HG03432 (cell line): ENCODE measurements at regions not wholly inside any gene's neighbourhood (a gene's known extent, or its start where the extent isn't known, plus 50 kb on each side); places are given as distances from the start of the nearest gene placed in this dataset.
"Not testable (repeated sequence)": the region's sequence is repeated elsewhere in the genome, so short reads cannot be mapped to it uniquely, and the experiment has no call there.

Source experiments
- ATAC-seq: cut with Tn5 transposase; IDR thresholded peaks from one replicate; pipeline ENCODE4 v1.9.1; 2021; ENCODE audit warnings: mild to moderate bottlenecking, moderate library complexity; ENCODE audit not compliant: unreplicated experiment

DNA sequence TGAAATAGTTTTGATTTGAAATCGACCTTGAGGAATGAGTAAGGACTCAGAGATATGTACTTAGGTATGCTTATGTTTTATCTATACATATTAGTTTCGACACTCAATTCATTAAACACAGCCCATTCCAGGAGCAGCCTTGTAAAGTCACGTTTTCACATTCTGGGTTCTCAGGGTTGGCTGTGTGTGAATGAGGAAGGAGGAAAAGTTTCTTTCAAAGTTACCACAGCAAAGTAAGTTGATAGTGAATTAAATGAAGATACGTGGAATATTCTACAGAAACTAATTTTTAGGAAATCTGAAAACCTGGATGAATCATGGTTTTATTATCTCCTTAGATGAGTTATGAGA lies 133.5 kb downstream of the C3orf38 start:
- no peak for ATAC-seq

DNA sequence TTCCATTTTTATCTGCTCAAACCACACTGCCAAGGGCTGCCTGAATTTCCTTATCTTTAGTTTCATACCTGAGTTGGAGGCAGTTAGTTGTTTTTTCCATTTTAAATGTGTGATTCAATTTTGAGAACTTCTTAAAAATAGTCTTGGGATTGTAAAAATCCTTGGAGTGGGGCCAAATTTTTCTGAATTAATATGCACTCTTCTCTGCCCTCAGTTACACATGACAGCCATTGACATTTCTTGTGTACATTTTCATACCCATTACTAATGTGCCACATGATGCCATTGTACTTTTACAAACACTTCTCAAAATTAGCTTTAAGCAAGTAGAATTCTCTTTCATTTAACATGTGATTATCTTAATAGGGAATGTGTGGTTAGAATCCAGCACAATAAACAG lies 141.7 kb downstream of the C3orf38 start:
- no peak for ATAC-seq

DNA sequence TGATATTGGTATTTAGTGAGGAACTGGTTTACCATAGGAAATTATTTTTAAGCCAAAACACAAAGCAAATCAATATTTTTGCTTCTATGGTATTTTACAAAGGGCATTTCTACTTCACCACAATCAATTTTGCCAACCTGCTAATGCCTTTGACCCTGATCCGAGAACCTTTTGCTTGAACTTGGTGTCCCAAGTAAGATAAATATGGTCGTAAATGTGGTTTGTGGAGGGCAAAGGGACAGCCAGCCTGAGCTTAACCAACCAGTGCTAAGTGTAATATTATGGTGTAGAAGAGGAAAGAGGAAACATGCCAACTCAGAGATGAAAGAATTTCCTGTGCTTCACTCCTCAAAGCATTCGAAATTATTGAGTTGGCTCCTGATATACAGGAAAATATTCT lies 148.4 kb downstream of the C3orf38 start:
- ATAC-seq: no peak

DNA sequence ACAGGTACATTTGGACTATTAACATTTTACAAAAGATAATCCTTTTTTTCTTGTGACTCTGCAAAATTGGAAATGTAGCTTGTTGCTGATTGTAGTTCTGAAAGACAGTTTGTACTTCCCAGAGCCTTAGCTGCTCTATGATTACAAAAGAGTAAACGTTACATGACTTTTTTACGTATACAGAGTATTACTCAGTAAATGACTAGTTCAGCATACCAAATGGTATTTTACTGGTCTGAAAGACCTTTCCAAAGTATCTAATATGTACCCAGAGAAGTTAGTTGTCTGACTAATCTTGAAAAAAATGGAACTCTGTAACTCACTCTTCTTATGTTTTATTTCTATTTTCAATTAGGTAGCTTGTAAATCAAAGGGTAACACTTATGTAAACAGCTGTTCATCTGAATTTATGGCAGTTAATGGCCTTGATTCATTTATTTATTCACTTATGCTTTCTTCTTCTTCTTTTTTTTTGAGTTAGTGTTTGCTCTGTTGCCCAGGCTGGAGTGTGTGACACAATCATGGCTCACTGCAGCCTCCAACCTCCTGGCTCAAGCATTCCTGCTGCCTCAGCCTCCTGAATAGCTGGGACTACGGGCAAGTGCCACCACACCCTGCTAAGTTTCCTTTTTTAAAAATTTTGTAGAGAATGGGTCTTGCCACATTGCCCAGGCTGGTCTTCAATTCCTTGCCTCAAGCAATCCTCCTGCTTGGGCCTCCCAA lies 151.7 kb downstream of the C3orf38 start:
- ATAC-seq: no peak

DNA sequence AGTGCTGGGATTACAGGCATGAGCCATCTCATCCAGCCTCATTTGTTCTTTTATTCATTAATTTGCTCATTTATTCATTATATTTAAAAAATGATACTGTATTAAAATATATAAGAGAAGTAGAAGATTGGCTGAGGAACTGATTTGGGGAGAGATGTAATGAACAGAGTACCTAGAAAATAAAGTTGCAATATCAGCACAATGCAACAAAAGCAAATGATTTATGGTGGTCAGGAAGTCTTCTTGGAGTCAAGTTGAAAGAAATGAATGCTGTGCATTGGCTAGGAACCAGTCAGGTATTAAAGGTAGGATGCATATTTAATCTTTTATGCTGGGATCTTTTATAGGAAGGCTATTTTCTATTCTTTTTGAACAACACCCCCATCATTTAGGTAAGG lies 152.2 kb downstream of the C3orf38 start:
- ATAC-seq: no peak

DNA sequence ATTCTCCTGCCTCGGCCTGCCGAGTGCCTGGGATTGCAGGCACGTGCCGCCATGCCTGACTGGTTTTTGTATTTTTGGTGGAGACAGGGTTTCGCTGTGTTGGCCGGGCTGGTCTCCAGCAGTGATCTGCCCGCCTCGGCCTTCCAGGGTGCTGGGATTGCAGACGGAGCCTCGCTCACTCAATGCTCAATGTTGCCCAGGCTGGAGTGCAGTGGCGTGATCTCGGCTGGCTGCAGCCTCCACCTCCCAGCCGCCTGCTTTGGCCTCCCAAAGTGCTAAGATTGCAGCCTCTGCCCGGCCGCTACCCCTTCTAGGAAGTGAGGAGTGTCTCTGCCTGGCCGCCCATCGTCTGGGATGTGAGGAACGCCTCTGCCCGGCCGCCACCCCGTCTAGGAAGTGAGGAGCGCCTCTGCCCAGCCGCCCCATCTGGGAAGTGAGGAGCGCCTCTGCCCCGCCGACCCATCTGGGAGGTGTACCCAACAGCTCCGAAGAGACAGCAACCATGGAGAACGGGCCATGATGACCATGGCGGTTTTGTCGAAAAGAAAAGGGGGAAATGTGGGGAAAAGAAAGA lies 153.7 kb downstream of the C3orf38 start:
- ATAC-seq: not testable (repeated sequence)

DNA sequence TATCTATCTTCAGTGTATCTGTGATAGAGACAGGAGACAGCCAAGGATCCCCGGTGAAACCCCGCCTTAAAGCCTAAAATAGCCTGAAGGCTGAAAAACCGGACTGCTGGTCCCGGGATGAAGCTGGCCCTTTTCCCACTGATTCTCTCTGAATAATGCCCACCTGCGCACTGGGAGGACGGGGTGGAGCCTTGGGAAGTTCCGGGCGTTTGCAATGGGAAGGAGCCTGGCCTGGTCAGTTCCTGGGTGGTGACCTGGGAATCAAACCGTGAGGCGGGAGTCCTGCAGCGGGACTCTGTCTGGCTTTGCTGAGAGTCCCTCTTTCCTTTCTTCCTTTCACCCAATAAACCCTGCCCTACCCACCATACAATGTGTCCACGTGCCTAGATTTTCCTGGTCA lies 157.9 kb downstream of the C3orf38 start:
- ATAC-seq: no peak

DNA sequence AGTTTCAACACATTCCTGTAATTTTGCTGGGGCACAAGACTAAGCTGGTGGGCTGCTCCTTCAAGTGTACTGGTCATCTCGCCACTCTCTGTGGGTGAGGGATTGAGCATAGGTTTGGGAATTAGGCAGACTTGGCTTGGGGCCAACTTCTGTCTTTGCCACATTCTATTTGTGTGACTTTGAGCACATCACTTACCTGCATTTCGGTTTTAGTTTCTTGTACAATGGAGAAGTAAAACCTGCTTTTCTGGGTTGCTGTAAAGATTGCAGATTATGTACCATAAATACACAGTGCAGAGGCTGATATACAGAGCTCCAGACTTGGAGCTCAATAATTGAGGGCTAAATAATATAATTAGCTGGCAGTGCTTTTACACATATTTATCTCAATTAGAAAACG lies 162.1 kb downstream of the C3orf38 start:
- ATAC-seq: peak; percentile 78

DNA sequence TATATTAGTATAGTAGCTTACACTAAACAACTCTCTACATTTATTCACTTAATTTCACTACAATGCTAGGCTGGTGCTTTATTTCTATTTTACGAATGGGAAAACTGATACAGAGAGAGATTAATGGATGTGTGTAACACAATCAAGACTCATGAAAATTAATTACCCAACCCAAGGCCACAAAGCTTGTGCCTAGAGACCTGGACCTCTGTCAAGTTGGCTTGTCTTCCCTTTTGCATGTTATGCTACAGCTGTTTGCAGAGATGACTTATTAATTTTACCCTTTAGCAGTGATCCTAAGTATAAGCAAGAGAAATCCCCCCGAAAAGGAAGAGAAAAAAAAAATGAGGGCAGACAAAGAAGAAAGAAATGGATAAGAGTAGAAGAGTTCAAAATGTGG lies 162.5 kb downstream of the C3orf38 start:
- no peak for ATAC-seq

DNA sequence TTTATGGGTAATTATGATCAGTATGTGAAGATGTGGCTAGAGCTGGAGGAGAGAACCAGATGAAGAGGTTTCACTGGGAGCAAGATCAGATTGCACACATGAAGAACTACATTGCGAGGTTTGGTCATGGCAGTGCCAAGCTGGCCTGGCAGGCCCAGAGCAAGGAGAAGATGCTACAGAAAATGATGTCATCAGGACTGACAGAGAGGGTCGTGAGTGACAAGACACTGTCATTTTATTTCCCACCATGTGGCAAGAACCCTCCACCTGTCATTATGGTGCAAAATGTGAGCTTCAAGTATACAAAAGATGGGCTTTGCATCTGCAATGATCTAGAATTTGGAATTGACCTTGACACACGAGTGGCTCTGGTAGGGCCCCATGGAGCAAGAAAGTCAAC lies 168.3 kb downstream of the C3orf38 start:
- no peak for ATAC-seq

DNA sequence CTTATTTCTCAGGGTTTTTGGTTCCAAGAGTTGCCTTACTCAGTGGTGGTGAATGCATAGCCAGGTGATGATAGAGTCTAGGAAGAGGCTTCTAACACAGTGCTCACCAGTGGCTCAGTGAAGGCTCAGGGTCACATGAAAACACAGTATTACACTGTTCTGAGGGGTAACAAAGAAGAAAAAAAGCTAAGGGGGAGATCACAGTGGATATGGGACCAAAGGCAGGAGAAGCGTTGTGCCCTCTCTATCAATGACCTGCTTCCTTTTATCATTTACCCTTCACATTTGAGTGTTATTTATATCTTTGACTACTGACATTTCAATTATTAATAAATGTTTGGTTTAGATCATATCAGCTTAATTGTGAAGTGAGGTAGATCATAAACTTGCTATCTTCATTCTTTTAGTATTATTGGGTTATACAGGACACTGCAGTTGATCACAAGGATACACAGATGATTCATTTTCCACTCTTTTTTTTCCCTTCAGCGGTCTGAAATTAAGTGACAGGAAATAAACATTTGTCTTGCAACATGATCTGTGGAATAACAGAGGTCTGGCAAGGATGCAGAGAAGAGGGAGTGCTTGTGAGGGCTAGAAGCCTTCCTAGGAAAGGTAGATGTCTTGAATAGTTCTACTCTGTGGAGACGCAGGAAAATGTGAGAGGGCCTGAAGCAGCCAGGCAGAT lies 171.7 kb downstream of the C3orf38 start:
- ATAC-seq: no peak

DNA sequence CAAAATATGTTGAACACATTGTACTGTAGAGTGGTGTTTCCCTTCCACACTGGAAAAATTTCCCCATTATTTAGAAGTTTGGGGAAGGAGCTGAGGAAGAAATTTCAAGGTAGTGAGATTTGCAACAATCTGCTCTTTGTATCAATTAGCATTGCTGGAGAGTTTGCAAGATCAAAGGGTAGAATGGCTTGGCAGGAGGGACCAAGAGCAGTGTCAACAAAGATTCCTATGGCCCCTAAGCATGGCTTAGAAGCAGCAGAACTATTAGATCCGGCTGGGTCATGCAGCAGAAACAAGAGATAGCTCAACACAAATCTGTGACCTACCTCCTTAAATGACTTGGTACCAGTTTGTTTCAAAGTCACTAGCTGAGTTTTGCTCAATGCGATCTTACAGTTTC lies 175.0 kb downstream of the C3orf38 start:
- no peak for ATAC-seq

DNA sequence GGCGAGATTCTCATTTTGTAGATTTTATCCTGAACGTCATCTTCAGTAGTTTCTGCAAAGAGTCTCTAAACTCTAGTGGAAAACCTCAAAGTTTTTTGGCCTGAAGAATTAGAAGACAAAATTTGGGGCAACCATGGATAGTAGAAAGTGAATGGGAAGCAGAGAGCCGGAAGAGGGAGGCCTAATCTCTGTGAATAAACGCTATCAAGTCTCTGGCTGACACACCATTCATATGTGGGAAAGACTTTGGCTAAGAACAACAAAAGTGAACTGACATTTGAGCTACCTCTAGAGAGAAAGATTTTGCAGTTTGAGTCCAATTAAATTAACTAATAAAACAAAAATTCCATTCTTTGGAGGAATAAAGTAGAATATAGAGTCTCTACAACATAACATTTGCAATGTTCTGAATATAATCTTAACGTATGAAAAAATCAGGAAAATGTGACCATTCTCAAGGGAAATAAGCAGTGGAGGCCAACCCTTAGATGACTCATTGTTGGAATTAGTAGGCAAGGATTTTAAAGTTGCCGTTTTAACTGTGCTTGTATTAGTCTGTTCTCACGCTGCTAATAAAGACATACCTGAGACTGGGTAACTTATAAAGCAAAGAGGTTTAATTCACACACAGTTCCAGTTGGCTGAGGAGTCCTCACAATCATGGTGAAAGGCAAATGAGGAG lies 184.6 kb downstream of the C3orf38 start:
- no peak for ATAC-seq

DNA sequence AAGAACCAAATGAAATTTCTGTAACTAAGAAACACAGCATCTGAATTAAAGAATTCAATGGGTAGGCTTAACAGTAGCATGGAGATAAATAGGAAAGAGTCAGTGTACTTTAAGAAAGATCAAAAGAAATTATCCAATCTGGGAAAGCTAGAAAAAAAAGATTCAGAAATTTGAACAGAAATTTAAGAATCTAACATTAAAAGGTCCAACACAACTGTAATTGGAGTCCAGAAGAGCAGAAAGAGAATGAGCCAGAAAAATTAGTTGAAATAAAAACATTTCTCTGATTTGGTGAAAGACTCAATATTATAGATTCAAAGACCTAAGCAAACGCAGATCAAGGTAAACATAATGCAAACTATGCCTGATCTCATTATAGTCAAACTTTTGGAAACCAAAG lies 187.1 kb downstream of the C3orf38 start:
- no peak for ATAC-seq

DNA sequence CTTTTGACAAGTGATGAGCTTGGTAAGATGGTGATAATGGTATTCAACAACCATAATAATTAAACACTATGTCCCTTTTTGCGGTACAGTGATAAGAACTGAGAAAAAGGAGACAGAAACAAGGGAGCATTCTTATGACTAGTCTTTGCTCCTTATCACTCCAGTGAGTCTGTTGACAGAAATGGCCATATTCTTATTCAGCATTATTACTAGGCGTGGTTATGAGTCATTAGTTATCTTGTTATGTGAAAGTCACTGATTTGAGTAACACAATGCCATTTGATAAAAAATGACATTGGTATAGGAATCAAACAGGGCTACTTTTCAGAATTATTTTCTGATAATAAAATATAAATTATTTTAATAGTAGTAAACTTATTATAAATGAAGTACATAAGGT lies 193.5 kb downstream of the C3orf38 start:
- ATAC-seq: no peak

DNA sequence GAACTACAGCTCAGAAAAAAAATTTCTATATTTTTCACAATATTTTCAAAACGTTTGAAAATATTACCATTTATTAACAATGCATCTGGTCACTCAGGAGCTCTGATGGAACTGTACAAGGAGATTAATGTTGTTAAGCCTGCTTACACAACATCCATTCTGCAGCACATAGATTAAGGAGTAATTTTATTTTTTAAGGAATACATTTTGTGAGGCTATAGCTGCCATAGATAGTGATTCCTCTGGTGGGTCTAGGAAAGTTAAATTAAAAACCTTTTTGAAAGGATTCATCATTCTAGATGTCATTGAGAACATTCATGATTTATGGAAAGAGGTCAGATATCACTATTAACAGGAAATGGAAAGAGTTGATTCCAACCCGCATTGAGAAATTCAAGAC lies 196.9 kb downstream of the C3orf38 start:
- ATAC-seq: no peak

DNA sequence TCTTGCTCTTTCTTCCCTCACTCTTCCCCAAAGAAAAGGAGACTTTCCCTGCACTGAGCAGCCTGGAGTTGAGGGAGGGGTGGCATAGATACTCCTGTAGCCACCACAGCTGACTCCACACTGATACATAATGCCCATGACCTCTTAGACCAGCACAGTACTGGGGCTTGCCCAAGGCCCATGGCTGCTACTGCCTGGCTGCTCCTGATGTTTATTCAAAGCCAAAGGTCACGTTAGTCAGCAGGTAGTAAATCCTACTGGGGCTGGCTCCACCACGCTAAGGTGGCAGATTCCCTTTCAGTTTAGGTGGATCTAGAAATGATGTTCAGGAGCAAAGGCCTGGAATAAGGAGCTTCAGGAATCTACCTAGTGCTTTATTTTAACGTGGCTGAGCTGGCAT lies 212.7 kb downstream of the C3orf38 start:
- ATAC-seq: no peak

DNA sequence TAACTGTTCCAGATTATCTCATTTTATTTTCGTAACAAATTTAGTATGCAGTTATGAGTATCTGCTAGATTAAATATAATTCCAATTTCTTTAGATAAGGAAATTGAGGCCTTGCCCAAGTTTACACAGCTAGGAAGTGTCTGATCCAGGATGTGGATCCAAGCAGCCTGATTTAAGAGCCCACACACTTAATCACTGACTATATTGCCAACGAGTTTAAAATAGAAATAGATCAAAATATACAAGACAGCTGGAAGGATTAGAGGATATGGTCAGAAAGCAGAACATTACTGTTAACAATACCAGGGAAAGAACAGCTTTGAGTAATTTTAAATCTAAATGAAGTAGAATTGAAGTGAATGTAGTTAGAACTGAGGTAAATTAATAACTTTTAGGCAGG lies 215.2 kb downstream of the C3orf38 start:
- no peak for ATAC-seq

DNA sequence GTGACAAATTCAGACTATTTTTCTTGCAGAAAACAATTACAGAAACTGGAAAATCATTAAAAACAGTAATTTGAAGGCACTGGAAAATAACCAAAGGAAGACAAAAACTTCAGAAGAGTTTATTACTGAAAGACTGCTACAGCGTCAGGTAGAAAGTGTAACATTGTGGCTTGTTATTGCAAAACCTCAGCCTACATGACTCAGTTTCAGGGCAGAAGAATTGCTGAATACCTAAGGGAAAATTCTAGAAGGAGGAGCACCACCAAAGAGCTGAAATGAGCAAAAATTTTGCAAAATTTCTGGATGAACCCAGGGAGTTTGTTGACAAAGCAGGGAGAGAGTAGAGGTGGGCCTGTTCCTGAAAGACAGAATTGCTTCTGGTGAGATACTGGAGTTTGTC lies 219.6 kb downstream of the C3orf38 start:
- ATAC-seq: no peak

DNA sequence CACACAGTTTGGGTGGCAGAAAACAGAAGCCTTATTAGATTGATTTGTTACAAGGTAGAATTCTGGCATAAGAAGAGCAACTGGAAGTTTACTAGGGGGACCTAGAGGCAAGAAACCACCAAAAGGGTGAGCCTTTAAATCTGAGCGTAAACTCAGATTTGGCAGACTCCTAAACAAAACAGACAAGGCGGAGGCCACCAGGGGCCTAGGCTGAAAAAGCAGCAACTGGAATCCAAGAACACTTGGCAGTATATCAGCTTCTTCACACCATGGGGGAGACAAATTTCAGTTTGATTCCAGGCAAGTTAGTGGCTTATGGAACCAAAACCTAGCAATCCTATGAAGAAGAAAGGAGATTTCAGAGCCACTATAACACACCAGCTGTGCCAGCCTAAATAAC lies 220.0 kb downstream of the C3orf38 start:
- ATAC-seq: no peak

DNA sequence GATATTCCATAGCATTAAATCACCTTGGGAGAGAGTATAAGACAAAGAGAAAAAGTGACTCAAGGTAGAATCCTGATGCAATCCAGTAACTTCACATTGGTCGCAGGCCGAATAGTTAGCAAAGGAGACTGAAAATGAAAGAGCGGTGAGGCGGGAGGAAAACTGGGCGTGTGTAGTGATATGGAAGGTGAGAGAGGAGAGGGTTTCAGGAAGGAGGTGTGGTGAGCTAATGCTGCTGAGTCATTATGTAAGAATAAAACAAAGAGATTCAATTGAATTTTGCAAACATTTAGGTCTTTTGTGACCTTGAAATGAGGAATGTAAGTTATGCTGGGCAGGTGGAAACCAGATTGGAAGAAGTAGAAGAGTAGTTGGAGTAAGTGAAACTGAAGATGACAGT lies 235.3 kb downstream of the C3orf38 start:
- ATAC-seq: peak; percentile 93

DNA sequence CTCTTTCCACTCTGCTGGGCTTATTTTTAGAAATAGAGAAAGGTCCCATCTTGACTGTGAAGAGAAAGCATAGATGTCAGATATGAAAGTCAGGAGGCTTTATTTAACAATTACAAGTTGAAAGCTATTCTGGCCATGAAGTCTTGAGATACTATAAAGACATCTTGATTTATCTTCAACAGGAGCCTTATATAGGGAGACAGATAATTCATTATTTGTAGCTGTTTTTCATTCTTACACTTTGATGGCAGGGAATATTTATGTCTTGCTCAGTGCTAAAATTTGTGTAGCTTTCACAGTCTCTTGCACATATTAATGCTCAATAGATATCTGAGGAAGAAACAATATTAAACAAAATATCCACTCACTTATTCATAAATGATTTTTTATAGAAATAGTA lies 248.8 kb downstream of the C3orf38 start:
- ATAC-seq: no peak
